ENCODE measurements at regions not wholly inside any gene's neighbourhood (a gene's known extent, or its start where the extent isn't known, plus 50 kb on each side); places are given as distances from the start of the nearest gene placed in this dataset.

- intact Hi-C loops (cut with DNase I): loop anchor here (10.0 kb wide), 1 partner anchor 335 kb away; no protein-coding TSS in a partner anchor
- no peaks in the 10 kb centered on the region for H3K27me3 ChIP-seq
- no peaks in the 10 kb centered on the region for H3K36me3 ChIP-seq (replicated peaks in 1 of 2; ENCODE audit: insufficient read depth in 1 of 2, low read depth in 2 of 2)
- no peaks in the 10 kb centered on the region for H3K9me3 ChIP-seq
- no peak overlapping the region for H3K27ac ChIP-seq
- TF ChIP-seq CTCF (IDR thresholded peaks at IDR 0.05): no peak
- TF ChIP-seq POLR2A (IDR thresholded peaks at IDR 0.05): no peak
- H3K4me3 ChIP-seq: no peak overlapping the region
- no peak for DNase-seq
- ATAC-seq: no peak
- WGBS, 2 donors: 82 to 90% methylated on average over 4 of the region's 4 CpGs
- peaks cover 9% of the 10 kb centered on the region for H3K4me1 ChIP-seq
Measured at GRCh38 chr9:91099436-91099835, 262.3 kb downstream of the AUH start.

- 71 to 81% methylated on average over 4 to 6 of the region's 6 CpGs for WGBS, 2 donors
- no peaks in the 10 kb centered on the region for H3K36me3 ChIP-seq (replicated peaks in 1 of 2; ENCODE audit: insufficient read depth in 1 of 2, low read depth in 2 of 2)
- ATAC-seq (no peak), DNase-seq (peak in 3 of 4 donors; percentile 14 to 29 (median 20))
- H3K9me3 ChIP-seq: no peaks in the 10 kb centered on the region
- peak overlapping the region in 1 of 4 donors; percentile 20 for H3K27ac ChIP-seq
- H3K4me3 ChIP-seq: no peak overlapping the region
- no peak for TF ChIP-seq POLR2A (IDR thresholded peaks at IDR 0.05)
- intact Hi-C loops (cut with DNase I): no loop called here
- no peaks in the 10 kb centered on the region for H3K27me3 ChIP-seq
- peaks cover 9% of the 10 kb centered on the region for H3K4me1 ChIP-seq
Measured at GRCh38 chr9:91100878-91101450, 260.8 kb downstream of the AUH start.

GRCh38 chr9:91101611-91102168 is 260.0 kb downstream of the AUH start:
- Histone ChIP-seq H3K27ac (no peak overlapping the region), H3K9me3 (no peaks in the 10 kb centered on the region), H3K4me3 (no peak overlapping the region), H3K36me3 (replicated peaks in 1 of 2; ENCODE audit: insufficient read depth in 1 of 2, low read depth in 2 of 2) (no peaks in the 10 kb centered on the region), H3K4me1 (peaks cover 9% of the 10 kb centered on the region), H3K27me3 (no peaks in the 10 kb centered on the region)
- DNase-seq (peak in 2 of 4 donors; percentile 18 to 25), ATAC-seq (no peak)
- 63 to 69% methylated on average over 7 of the region's 7 CpGs for WGBS, 2 donors
- no peak for TF ChIP-seq POLR2A (IDR thresholded peaks at IDR 0.05)
- TF ChIP-seq CTCF (IDR thresholded peaks at IDR 0.05): no peak
- intact Hi-C loops (cut with DNase I): no loop called here

DNA sequence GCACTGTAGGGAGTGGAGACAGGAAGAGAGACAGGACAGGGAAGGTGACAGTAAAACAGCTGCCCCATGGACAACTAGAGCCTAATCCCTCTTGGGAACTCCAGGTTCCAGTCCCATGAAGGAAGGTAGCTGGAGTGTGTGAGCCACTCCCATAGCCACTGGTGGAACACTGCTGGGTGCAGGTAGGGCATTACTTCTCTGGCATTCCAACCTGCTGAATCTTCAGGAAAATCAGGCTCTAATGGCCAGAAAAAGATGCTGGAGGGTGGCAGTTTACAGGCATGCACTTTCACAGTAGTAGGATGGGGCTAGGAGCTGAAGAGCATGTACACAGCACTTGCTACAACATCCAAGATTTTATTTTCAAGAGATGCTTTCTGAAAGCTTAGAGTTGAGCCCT is 259.4 kb downstream of the AUH start:
- intact Hi-C loops (cut with DNase I): no loop called here
- DNase-seq: no peak
- Histone ChIP-seq H3K4me3 (no peak overlapping the region), H3K27ac (no peak overlapping the region), H3K9me3 (no peaks in the 10 kb centered on the region), H3K27me3 (no peaks in the 10 kb centered on the region), H3K36me3 (replicated peaks in 1 of 2; ENCODE audit: insufficient read depth in 1 of 2, low read depth in 2 of 2) (no peaks in the 10 kb centered on the region), H3K4me1 (peaks cover 9% of the 10 kb centered on the region)
- ATAC-seq: no peak
- no peak for TF ChIP-seq CTCF (IDR thresholded peaks at IDR 0.05)
- no peak for TF ChIP-seq POLR2A (IDR thresholded peaks at IDR 0.05)

DNA sequence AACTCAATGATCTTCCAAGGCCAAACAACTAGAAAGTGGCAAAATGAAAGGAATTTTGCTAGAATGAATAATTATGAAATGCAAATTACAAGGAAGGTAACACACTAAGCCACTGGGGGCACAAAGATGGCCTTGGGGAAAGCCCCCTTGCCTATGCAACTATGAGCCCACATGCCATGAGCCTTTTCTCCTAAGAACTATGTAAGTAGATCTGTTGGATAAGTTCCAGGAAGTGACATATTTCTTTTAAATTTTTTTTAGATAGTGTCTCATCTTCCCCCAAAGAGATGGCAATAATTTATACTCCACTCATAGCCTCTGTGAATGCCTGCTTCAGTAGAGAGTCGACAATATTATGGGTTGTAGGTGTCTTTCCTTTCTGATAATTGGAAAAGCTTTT is 257.8 kb downstream of the AUH start:
- WGBS, 2 donors: 81 to 95% methylated on average over 1 of the region's 1 CpG

More for the DNA sequence above, 257.8 kb downstream of the AUH start:
- H3K9me3 ChIP-seq: no peaks in the 10 kb centered on the region
- DNase-seq: no peak
- H3K27me3 ChIP-seq: no peaks in the 10 kb centered on the region
- intact Hi-C loops (cut with DNase I): no loop called here
- TF ChIP-seq CTCF (IDR thresholded peaks at IDR 0.05) (no peak), POLR2A (IDR thresholded peaks at IDR 0.05) (no peak)
- H3K36me3 ChIP-seq (replicated peaks in 1 of 2; ENCODE audit: insufficient read depth in 1 of 2, low read depth in 2 of 2): no peaks in the 10 kb centered on the region
- no peak overlapping the region for H3K27ac ChIP-seq
- H3K4me3 ChIP-seq: no peak overlapping the region
- ATAC-seq: no peak
- peaks cover 9% of the 10 kb centered on the region for H3K4me1 ChIP-seq
